Uterus (tissue), 3 donors: ENCODE measurements at regions not wholly inside any gene's neighbourhood (a gene's known extent, or its start where the extent isn't known, plus 50 kb on each side); places are given as distances from the start of the nearest gene placed in this dataset.

Experiments
- DNase-seq, 2 donors: peaks; one replicate each; pipeline ENCODE4 v3.0.0-alpha.2; 2019 to 2020
- H3K27ac ChIP-seq, 2 donors: fragments of 200-600 bp; sonication (generic); 1 replicate in 1 of 2; 2 replicates in 1 of 2; pipeline ENCODE4 v1.5.1; 2016 to 2018
- H3K27me3 ChIP-seq, 2 donors: fragments of 200-600 bp; sonication (generic); one replicate each; pipeline ENCODE4 v1.5.1; 2018 to 2019; ENCODE audit warnings: control low read depth in 1 of 2
- H3K36me3 ChIP-seq, 2 donors: fragments of 200-600 bp; sonication (generic); one replicate each; pipeline ENCODE4 v1.5.1; 2019; ENCODE audit warnings: control low read depth in 1 of 2
- H3K4me1 ChIP-seq, 2 donors: fragments of 200-600 bp; sonication (generic); one replicate each; pipeline ENCODE4 v1.5.1; 2018 to 2019; ENCODE audit warnings: control low read depth in 1 of 2
- H3K4me3 ChIP-seq, 2 donors: fragments of 200-600 bp; sonication (generic); 1 replicate in 1 of 2; 2 replicates in 1 of 2; pipeline ENCODE4 v1.5.1; 2018 to 2019; ENCODE audit warnings: mild to moderate bottlenecking in 1 of 2
- H3K9me3 ChIP-seq, 2 donors: fragments of 200-600 bp; sonication (generic); one replicate each; pipeline ENCODE4 v1.5.1; 2019; ENCODE audit warnings: control low read depth in 1 of 2
- CTCF ChIP-seq, 4 experiments: fragments of 200-600 bp in 2 of 4; fragments of 450-650 bp in 2 of 4; sonication (generic) in 2 of 4; IDR thresholded peaks; one replicate each; pipeline ENCODE4 v1.5.1; 2016 to 2019; ENCODE audit warnings: antibody characterized with exemption in 4 of 4, mild to moderate bottlenecking in 2 of 4, moderate library complexity in 1 of 4
- POLR2A ChIP-seq, 2 donors: fragments of 450-650 bp; IDR thresholded peaks; one replicate each; pipeline ENCODE4 v1.6.1; 2016; ENCODE audit warnings: antibody characterized with exemption in 2 of 2, mild to moderate bottlenecking in 1 of 2, moderate library complexity in 1 of 2
- intact Hi-C: fragments of 100-400 bp; cut with DNase I; formaldehyde crosslinking; loops from one replicate; pipeline ENCODE4 v1.15.1; 2023; ENCODE audit warnings: low total_unique reads
- donor health status: DM: yes; HTN: yes; CAD: no.

GRCh38 chr5:171609806-171610452 is 175.7 kb upstream of the SMIM23 start:
- no peaks in the 10 kb centered on the region for H3K4me1 ChIP-seq
- H3K27me3 ChIP-seq: no peaks in the 10 kb centered on the region
- intact Hi-C loops: no loop called here
- H3K36me3 ChIP-seq: no peaks in the 10 kb centered on the region
- no peak overlapping the region for H3K27ac ChIP-seq
- H3K9me3 ChIP-seq: no peaks in the 10 kb centered on the region
- DNase-seq: no peak
- TF ChIP-seq POLR2A (IDR thresholded peaks at IDR 0.05) (no peak), CTCF (IDR thresholded peaks at IDR 0.05) (no peak)
- no peak overlapping the region for H3K4me3 ChIP-seq

- intact Hi-C loops: no loop called here
- H3K27me3 ChIP-seq: no peaks in the 10 kb centered on the region
- TF ChIP-seq POLR2A (IDR thresholded peaks at IDR 0.05) (no peak), CTCF (IDR thresholded peaks at IDR 0.05) (no peak)
- no peaks in the 10 kb centered on the region for H3K36me3 ChIP-seq
- no peak for DNase-seq
- H3K4me3 ChIP-seq: no peak overlapping the region
- no peaks in the 10 kb centered on the region for H3K4me1 ChIP-seq
- no peak overlapping the region for H3K27ac ChIP-seq
- H3K9me3 ChIP-seq: no peaks in the 10 kb centered on the region
Measured at GRCh38 chr5:171610686-171611085, 174.9 kb upstream of the SMIM23 start.

GRCh38 chr5:171612749-171613148 is 172.9 kb upstream of the SMIM23 start:
- Histone ChIP-seq H3K36me3 (no peaks in the 10 kb centered on the region), H3K27me3 (no peaks in the 10 kb centered on the region), H3K9me3 (no peaks in the 10 kb centered on the region), H3K4me3 (no peak overlapping the region), H3K4me1 (no peaks in the 10 kb centered on the region), H3K27ac (no peak overlapping the region)
- TF ChIP-seq POLR2A (IDR thresholded peaks at IDR 0.05): no peak
- TF ChIP-seq CTCF (IDR thresholded peaks at IDR 0.05): no peak
- intact Hi-C loops: no loop called here
- DNase-seq: no peak

- no peak for DNase-seq
- intact Hi-C loops: no loop called here
- no peak for TF ChIP-seq POLR2A (IDR thresholded peaks at IDR 0.05)
- TF ChIP-seq CTCF (IDR thresholded peaks at IDR 0.05): no peak
- no peaks in the 10 kb centered on the region for H3K9me3 ChIP-seq
- no peaks in the 10 kb centered on the region for H3K4me1 ChIP-seq
- no peak overlapping the region for H3K27ac ChIP-seq
- no peaks in the 10 kb centered on the region for H3K36me3 ChIP-seq
- no peak overlapping the region for H3K4me3 ChIP-seq
- no peaks in the 10 kb centered on the region for H3K27me3 ChIP-seq
Measured at GRCh38 chr5:171614511-171614910, 171.1 kb upstream of the SMIM23 start.

GRCh38 chr5:171614971-171615653 is 170.5 kb upstream of the SMIM23 start:
- no peak for DNase-seq
- Histone ChIP-seq H3K9me3 (no peaks in the 10 kb centered on the region), H3K27ac (no peak overlapping the region), H3K27me3 (no peaks in the 10 kb centered on the region), H3K4me1 (no peaks in the 10 kb centered on the region), H3K4me3 (no peak overlapping the region), H3K36me3 (no peaks in the 10 kb centered on the region)
- intact Hi-C loops: no loop called here
- no peak for TF ChIP-seq CTCF (IDR thresholded peaks at IDR 0.05)
- no peak for TF ChIP-seq POLR2A (IDR thresholded peaks at IDR 0.05)
